Hematopoietic multipotent progenitor cell treated with erythropoietin and hydrocortisone succinate and interleukin-3 and kit ligand, for 15 days (in vitro differentiated cells): ENCODE measurements at regions not wholly inside any gene's neighbourhood (a gene's known extent, or its start where the extent isn't known, plus 50 kb on each side); places are given as distances from the start of the nearest gene placed in this dataset.

Experiments
- DNase-seq: peaks from one replicate; pipeline ENCODE4 v3.0.0-alpha.2; 2015; ENCODE audit warnings: low spot score

DNA sequence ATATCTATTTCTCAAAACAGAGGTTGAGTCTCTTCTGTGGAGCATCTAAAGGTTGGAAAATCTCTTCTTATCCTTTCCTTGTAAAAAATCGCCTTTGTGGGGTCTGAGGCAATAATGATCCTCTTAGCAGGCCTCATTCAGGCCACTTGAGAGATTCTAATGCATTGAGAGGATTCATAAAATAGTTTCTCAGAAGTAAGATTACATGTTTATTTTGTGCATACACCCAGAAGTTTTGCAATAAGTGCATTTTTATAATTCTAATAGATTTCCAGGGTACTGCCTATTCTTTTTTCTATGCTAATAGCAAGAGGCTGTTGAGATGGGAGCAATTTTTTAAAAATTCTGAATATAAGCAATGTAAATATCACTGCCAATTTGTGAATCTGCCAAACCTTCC is 342.2 kb upstream of the KLF12 start:
- DNase-seq: no peak

DNA sequence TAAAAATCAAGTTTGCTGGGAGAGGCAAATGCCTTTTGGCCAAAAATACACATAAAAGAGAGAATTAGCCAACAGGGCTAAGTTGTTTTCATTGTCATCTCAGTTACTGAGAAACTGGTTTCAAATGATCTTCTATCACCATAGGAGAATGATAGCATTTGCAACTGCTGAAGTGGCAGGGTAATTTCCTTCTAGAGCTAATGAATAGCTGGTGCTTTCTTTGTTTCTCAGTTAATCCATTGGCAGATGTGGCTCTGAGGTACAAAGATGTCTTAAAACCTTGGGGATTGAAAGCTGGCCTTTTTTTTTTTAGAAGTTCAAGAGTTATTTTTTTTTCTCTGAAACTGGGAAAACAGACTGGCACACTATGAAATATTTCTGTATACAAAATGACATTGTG is 332.7 kb upstream of the KLF12 start:
- no peak for DNase-seq

DNA sequence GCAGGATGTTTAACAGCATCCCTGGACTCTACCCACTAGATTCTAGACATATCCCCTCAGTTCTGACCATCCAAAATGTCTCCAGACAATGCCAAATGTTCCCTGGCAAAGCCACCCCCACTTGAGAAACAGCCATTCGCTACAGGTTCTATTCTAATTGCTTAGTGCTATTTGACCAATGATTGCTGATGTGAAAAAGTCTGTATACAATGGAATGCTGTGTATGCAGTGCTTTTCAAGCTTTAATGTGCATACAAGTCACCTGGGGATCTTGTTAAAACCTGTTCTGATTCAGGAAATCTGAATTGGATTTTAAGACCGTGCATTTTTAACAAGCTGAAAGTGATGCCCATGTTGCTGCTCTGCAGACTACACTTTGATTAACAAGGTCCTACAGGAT is 331.8 kb upstream of the KLF12 start:
- DNase-seq: no peak

DNA sequence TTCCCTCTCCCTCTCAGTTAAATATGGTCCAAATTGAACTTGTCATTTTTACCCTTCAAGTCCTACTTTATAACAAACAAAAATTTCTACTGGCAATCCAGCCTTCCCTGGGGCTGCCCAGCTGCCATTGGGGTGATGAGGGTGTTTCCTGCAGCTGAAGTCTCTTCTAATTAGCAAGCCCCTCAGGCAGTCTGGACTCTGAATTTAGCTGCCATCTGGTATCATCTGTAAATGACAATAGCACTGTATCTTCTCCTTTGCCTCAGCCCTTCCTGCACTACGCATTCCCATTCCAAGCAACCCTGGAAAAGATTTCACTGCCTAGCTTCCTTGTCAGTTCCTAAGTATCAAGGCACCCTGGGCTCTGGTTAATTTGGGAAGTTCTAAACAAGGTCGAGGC is 331.1 kb upstream of the KLF12 start:
- DNase-seq: no peak

DNA sequence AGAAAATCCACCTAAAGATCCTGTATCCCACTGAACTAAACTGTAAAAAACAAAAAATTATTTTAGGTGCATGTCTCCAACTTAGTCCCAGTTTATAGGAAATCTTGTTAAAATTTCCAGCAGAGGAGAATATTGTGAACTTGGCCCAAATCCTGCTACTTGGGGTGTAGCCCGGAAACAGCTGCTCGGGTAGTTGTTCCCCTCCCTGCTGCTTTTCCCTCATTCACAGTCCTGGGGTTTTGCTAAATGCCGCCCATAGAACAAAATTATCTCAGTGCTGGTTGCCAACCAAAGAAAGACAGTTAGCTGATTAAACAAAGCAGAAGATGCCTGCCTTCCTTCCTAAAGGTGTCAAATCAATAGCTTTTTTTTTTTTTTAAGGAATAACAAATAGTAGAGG is 330.5 kb upstream of the KLF12 start:
- no peak for DNase-seq

DNA sequence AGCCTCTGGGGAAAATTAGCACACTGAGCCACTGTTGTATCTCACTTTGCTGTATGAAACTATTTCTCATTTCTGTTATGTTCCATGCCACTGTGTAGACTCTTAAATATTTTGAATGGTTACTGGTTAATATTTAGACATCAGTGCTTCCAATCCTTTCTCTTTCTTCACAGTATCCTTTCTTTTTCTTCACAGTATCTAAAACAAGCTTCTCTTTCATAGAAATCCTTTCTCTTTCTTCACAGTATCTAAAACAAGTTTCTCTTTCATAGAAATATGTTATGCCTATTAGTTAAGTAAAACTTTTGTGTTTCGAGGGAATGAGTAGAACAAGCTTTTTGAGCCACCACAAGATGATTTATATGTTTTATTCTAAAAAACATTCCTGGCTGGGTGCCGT is 326.8 kb upstream of the KLF12 start:
- no peak for DNase-seq

DNA sequence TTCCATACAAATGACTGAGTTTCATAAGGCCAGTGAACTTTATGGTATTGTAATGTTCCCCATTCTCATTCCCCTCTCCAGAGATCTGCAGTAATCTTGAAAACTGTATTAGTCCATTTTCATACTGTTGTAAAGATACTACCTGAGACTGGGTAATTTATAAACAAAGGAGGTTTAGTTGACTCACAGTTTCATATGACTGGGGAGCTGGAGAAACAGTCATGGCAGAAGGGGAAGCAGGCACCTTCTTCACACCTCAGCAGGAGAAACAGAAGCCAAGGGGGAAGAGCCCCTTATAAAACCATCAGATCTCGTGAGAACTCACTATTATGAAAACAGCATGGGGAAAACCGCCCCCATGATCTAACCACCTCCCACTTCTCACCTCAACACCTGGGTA is 318.7 kb upstream of the KLF12 start:
- DNase-seq: no peak

DNA sequence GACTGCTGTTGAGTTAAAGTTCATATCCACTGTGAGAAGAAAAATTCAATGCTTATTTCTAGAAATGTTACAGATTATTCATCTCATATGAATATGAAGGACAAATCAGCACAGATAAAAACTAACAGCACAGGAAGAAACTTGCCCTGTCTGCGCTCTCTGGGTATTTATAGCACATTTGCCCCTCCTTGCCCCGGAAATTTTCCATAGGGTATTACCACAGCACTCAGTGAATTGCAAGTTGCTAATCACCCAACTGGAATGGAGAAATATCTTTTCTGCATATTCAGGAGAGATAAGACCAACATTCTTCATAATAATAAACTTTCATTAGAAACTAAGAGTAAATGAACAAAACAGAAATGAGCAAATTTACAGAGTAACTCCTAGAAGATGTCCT is 318.0 kb upstream of the KLF12 start:
- no peak for DNase-seq

DNA sequence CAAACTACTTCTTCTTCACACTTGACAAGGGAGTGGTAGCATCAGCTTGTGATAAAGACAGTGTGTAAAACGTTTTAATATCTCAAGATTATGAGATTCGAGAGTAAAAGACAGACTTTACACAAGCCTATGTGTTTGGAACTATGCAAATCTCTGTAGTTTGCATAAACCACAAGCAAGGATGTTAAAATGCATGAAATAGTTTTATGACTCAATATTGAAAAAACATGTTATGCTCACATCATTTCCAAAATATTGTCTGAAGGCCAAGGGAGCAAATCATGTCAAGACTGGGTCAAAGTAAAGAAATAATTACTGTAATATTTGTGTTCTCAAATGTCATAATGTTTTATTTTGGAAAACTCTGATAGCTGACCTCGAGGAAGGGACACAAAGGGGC is 316.8 kb upstream of the KLF12 start:
- DNase-seq: no peak

DNA sequence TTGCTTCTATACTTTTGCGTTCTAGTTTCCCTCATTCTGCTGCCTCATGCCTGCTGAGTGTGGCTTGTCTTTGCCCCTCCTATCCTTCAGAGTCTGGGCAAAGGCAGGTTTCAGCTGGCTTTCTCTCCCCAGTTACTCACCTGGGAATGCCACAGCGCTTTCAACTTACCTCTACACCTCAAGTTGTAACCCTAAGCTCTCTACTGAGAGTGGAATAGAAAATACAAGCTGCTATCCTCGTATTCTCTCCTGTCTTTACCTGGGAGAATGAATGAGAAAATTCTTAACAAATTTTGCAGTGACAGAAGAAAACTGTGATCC is 316.3 kb upstream of the KLF12 start:
- DNase-seq: no peak

DNA sequence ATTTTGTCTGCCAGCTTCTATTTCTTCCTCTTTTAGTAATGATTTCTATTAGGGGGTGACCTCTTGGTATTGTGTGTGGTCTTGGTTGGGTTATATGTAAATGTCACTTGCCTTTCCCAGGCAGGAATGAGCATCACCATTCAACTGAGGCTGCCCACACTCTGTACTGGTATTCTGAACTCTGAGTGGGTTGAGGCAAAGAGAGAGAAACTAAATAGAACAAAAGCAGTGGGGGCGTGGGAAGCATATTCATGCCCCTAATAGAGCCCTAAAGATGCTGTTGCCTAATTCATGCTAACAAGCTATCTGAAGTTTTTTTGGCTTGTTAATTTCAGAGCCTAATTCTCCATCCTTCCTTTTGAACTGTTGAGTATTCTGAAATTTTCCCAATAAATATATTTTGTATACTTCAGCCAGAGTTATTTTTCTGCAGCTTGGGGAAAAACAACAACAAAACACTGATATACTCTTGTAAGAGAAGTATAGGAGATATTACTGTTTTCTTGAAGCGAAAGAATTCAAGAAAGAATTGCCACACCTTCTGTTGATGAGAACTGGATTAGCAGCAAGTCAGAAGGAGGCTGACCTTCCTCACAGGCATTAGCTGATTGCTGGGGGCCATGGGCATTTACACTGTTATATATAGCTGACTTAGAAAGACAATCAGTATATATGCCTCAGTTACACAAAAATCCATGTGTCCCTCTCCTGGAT is 315.8 kb upstream of the KLF12 start:
- DNase-seq: no peak

DNA sequence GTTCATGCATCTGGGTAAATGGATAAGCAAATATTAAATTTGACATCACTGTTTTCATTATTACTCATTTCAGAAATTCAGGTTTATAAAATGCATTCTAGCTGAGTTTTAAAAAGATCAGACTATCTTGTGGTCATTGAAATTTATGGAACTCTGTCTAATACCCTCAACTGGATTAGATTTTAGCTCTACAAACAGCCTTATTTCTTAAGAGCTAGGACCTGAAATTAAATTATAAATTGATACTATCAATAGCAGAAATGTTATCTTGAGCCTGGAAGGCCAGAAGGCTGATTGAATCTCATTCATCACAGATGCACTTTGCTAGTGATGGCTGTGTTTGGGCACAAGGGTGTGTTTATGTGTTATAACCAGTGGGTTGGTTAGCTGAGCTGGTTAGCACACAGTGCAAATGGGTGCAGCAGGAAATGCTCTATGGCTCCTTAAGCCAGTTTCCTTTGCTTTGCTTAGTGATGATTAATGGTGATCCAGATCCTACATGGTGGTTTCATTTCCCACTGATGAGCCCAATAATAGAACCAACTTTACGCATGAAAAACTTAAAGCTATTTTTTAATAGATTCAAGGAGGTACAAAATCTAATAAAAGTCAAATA is 310.8 kb upstream of the KLF12 start:
- no peak for DNase-seq

DNA sequence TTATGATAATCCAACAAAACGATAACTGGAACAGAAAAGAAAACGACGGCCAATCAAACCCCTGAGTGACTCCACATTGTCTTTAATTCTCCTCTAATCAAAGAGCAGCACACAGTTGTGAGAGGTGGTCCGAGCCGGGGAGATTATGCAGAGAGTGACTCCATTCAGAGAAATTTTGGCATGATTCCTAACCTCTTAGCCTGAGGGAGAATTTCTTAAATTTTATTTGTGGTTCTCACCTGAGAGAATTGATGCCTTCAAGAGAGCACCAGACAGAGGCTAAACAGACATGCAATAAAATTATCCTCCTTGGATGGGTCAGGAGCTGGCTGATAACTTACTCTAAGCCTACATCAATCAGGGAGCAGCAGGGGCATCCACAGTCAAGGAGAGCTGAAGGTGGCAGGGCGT is 310.0 kb upstream of the KLF12 start:
- no peak for DNase-seq

DNA sequence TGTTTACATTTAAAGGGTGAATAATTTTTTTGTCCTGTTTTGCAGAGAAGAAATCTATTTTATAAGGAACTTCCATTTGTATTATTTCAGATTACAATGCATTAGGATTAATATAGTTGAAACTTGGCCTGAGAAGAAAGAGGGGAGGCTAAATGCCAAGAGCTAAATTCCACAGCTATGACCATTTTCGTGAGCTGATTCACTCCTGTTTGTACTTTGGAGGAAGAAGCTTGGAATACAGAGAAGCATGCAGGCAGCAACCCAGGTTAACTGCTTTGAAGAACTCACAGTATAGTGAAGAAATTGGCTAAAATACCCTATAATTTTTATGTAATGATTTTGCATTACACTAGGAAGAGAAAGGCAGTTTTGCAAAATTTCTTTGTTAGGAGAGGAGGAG is 309.4 kb upstream of the KLF12 start:
- no peak for DNase-seq

DNA sequence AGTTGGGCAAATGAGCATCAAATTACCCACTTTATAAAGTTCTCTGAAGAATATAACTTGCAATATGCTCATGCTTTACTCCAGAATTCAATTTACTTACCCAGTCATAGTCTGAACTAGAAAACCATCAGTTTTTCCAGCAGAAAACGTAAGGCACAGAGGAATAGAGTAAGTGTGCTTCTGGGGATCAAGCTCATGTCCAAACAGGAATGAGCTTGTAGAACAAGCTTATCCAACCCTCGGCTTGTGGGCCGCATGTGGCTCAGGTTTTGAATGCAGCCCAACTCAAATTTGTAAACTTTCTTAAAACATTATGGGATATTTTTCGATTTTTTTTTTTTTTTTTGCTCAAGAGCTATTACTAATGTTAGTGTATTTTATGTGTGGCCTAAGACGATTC is 308.5 kb upstream of the KLF12 start:
- DNase-seq: no peak

DNA sequence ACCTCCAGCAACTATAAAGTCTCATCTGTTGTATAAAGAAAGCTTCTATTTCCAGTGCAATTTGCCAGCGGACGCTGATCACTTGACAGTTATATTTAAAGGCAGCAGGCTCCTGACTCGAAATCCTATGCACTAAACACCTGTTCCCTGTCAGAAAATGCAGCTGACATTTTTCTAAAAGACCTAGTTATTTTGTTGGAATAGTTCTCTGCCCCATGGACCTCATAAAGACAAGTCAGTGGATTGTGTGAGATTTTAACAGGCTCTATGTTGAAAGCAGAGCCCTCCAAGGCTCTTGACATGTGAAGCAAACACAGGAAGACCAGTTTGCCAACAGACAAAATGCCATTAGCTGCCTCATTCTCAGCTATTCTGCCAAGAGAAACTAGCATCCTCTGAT is 304.7 kb upstream of the KLF12 start:
- DNase-seq: no peak

DNA sequence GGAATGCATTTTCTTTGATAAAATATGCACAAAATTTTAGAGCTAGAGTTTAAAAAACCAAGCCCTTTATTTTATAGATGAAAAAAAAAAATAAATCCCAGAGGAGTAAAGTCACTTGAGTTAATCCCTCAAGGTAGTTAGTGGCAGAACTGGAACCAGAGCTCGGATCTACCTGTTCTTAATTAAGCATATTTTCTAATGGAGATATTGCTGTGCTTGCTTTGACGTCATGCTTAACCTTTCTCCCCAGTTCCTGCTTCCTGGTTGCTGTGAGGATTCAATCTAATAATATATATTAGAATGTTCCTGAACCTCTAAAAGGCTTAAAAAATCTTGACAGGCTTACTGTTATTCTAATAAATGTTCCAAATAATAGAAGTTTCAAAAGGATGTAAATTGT is 300.6 kb upstream of the KLF12 start:
- no peak for DNase-seq

DNA sequence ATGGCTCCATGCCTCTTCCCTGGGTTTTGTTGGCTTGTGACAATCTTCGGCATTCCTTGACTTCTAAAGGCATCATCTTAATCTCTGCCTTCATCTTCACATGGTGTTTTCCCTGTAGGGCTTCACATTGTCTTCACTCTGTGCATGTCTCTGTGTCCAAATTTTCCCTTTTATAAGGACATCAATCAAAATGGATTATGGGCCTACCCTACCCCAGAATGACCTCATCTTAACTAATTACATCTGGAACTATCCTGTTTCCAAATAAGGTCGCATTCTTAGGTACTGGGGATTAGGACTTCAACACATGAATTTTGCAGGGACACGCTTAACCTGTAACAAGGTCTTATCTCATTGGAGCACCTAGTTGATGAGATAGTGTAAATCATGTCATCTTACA is 290.3 kb upstream of the KLF12 start:
- no peak for DNase-seq

DNA sequence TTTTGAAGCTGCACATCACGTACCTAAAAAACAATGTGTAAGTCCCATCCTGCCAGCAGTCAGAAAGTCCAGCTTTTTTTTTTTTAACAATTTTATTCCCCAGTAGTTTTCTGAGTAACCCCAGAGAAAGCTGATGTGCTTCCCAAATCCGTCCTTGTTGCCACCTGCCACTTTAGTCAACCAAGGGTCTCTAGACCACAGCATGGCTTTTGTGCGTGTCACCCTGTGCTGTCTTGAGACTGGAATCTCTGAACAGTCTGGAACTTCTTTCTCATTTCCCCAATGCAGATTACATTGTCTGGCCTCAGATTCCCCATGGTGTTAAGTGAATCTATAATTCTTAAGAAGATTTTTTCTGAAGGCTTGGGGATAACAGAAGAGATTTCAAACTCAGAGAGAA is 289.2 kb upstream of the KLF12 start:
- no peak for DNase-seq

DNA sequence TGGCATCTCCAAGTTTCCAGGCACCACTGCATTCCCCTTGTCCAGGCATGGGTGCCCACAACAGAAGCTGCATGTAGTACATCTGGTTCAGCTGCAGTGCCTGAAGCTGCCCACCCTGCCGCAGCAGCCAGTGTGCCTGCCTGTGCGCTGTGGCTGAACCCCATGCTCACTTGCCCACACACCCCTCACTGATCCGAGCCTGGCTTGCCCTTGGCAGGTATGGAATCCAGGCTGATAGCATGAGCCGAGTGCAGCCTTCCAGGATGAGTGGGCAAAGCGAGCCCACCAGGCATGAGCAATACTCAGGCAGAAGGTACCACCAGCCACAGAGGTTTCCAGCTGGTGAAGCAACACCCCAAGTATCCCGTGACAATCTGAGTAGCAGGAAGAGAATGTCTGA is 280.3 kb upstream of the KLF12 start:
- no peak for DNase-seq

DNA sequence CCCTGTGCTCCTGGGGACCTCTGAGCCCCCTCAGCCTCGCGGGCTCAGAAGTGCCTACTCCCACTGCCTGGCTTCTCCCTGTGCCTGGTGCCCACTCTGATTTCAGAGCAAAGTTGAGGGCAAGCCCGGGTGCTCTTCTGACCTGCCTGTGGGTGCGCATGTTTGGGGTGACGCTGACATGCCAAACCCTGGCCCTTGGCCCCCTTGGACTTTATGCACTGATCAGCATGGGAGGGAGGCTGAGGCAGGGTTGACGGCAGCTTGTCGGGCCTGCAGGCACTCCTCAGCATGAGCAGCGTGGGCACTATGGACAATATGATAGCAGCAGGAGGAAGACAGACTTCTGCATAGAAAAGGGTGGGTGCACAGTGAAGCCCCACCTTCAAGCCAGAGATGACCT is 279.3 kb upstream of the KLF12 start:
- DNase-seq: no peak

DNA sequence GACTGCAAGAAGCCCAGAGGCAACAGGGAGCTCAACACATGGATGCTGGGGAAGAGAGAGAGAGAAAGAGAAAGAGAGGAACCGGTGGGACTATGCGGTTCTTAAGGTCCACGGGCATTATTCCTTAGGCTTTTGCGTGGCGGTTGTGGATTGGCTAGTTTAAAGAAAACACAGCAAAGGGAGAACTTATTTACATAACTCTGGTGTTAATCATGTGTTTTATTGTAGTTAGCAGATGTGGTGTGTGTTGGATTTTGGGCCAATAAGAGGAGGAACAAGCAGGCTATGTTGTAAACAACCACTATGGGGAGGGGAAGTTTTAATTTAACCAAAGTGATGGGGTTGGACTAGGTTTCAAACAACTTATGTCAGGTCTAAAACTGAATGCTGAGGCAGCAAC is 275.3 kb upstream of the KLF12 start:
- DNase-seq: no peak

DNA sequence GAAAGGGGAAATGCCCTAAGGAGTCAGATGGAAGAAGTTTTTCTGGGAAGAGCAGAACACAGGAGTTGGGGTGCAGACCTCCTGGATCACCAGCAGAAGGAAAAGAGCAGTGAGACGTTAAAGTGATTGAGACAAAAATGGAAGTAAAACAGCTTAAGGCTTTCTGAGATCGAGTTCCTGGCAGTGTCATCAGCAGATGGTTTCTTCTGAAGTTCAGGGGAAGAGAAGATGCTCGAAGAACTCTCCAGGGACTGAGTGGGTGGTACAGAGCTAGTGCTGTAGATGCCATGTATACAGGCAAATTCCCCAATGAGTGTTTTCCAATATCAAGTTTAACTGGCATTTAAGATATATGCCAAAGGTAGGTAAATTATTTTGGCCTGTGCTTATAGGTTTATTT is 272.2 kb upstream of the KLF12 start:
- no peak for DNase-seq

DNA sequence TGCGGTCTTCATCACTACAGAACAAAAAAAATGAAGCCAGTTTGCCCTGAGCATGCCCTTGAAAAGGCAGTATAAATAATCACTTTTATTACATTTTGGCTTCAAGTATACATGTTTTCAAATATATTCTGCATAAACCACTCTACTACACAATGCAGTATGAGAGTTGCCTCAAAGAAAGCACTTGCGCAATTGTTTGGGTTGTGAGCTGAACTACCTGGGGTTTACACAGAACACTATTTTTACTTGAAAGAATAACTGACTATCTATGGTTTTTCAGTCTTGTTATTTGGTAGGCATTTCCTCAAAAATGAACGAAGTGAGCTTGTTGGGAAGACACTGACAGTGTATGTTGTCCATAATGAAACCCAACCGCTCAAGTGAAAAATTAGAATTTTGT is 264.4 kb upstream of the KLF12 start:
- DNase-seq: no peak

DNA sequence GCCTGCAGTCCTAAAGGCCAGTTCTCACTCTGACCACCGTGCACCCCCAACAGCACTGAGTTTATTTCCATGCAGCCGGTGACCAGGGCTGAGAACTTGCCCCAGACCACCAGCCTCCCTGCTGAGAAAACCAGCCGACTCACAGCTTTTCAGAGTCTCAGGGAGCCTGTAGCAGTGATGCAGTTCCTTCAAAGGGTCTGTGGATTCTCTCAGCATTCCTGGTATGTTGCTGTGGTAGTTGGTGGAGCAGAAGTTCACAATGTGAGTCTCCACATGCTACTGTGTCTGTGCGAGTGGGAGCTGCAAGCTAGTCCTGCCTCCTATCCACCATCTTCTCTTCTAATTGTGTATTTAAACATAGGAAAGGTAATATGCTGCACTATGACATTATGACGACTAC is 254.9 kb upstream of the KLF12 start:
- DNase-seq: no peak
